ENCODE measurements at regions not wholly inside any gene's neighbourhood (a gene's known extent, or its start where the extent isn't known, plus 50 kb on each side); places are given as distances from the start of the nearest gene placed in this dataset.

- Mint-ChIP-seq H3K36me3 (no peaks in the 10 kb centered on the region), H3K27ac (no peak overlapping the region), H3K9me3 (peaks cover 0 to 4% (median 3%) of the 10 kb centered on the region in 7 donors), H3K4me1 (no peaks in the 10 kb centered on the region), H3K27me3 (ENCODE audit: low read depth in 3 of 3) (no peaks in the 10 kb centered on the region), H3K4me3 (no peak overlapping the region)
- no peaks in the 10 kb centered on the region for H4K20me1 ChIP-seq (ENCODE audit: insufficient read depth, low read length)
- no peaks in the 10 kb centered on the region for H3K79me2 ChIP-seq (ENCODE audit: insufficient read depth, low read length)
- H2AFZ ChIP-seq (ENCODE audit: insufficient read depth, low read depth, low read length, poor library complexity, severe bottlenecking): no peak overlapping the region
- intact Hi-C loops (cut with micrococcal nuclease): no loop called here
- DNase-seq: no peak
- no peak overlapping the region for H3K9ac ChIP-seq (ENCODE audit: insufficient read depth, low read length, poor library complexity, severe bottlenecking)
- H3K4me1 ChIP-seq (ENCODE audit: control insufficient read depth in 1 of 2, insufficient read depth in 2 of 2, low read length in 2 of 2): no peaks in the 10 kb centered on the region
- H3K27me3 ChIP-seq (ENCODE audit: control insufficient read depth in 2 of 2, insufficient read depth in 2 of 2, low read length in 2 of 2): no peaks in the 10 kb centered on the region
- TF ChIP-seq CTCF (IDR thresholded peaks at IDR 0.05): no peak
- peaks cover 0 to 4% of the 10 kb centered on the region in 2 donors for H3K9me3 ChIP-seq (replicated peaks in 1 of 2; ENCODE audit: control insufficient read depth in 1 of 2, insufficient read depth in 1 of 2, low read length in 2 of 2)
- no peak overlapping the region for H3K4me3 ChIP-seq (replicated peaks in 1 of 3; ENCODE audit: low read depth in 2 of 3, low read length in 3 of 3)
- no peaks in the 10 kb centered on the region for H3K36me3 ChIP-seq (replicated peaks in 1 of 2; ENCODE audit: control insufficient read depth in 1 of 2, insufficient read depth in 2 of 2, low read length in 2 of 2)
- H3K4me2 ChIP-seq (replicated peaks; ENCODE audit: extremely low read depth, low read length, poor library complexity, severe bottlenecking): no peak overlapping the region
- no peak overlapping the region for H3K27ac ChIP-seq (ENCODE audit: low read depth in 1 of 2, low read length in 2 of 2)
Measured at GRCh38 chr3:1571736-1572135, 478.9 kb downstream of the CNTN6 start.

GRCh38 chr3:1576047-1576446 lies 483.2 kb downstream of the CNTN6 start:
- whole genome bisulfite sequencing (ENCODE audit: insufficient coverage): 78% methylated on average over 1 of the region's 3 CpGs
- no peak overlapping the region for H3K27ac ChIP-seq (ENCODE audit: low read depth in 1 of 2, low read length in 2 of 2)
- no peak overlapping the region for H3K4me2 ChIP-seq (replicated peaks; ENCODE audit: extremely low read depth, low read length, poor library complexity, severe bottlenecking)
- Mint-ChIP-seq H3K27ac (no peak overlapping the region), H3K4me1 (no peaks in the 10 kb centered on the region), H3K36me3 (no peaks in the 10 kb centered on the region), H3K27me3 (ENCODE audit: low read depth in 3 of 3) (no peaks in the 10 kb centered on the region), H3K9me3 (peaks cover 0 to 6% (median 2%) of the 10 kb centered on the region in 7 donors), H3K4me3 (no peak overlapping the region)
- no peaks in the 10 kb centered on the region for H3K4me1 ChIP-seq (ENCODE audit: control insufficient read depth in 1 of 2, insufficient read depth in 2 of 2, low read length in 2 of 2)
- no peaks in the 10 kb centered on the region for H3K79me2 ChIP-seq (ENCODE audit: insufficient read depth, low read length)
- H3K4me3 ChIP-seq (replicated peaks in 1 of 3; ENCODE audit: low read depth in 2 of 3, low read length in 3 of 3): no peak overlapping the region
- intact Hi-C loops (cut with micrococcal nuclease): no loop called here
- H2AFZ ChIP-seq (ENCODE audit: insufficient read depth, low read depth, low read length, poor library complexity, severe bottlenecking): no peak overlapping the region
- H3K27me3 ChIP-seq (ENCODE audit: control insufficient read depth in 2 of 2, insufficient read depth in 2 of 2, low read length in 2 of 2): no peaks in the 10 kb centered on the region
- peaks cover 0 to 4% of the 10 kb centered on the region in 2 donors for H3K9me3 ChIP-seq (replicated peaks in 1 of 2; ENCODE audit: control insufficient read depth in 1 of 2, insufficient read depth in 1 of 2, low read length in 2 of 2)
- H4K20me1 ChIP-seq (ENCODE audit: insufficient read depth, low read length): no peaks in the 10 kb centered on the region
- no peak for DNase-seq
- no peak for TF ChIP-seq CTCF (IDR thresholded peaks at IDR 0.05)
- no peak overlapping the region for H3K9ac ChIP-seq (ENCODE audit: insufficient read depth, low read length, poor library complexity, severe bottlenecking)
- no peaks in the 10 kb centered on the region for H3K36me3 ChIP-seq (replicated peaks in 1 of 2; ENCODE audit: control insufficient read depth in 1 of 2, insufficient read depth in 2 of 2, low read length in 2 of 2)
